GM18873 (cell line): ENCODE measurements at regions not wholly inside any gene's neighbourhood (a gene's known extent, or its start where the extent isn't known, plus 50 kb on each side); places are given as distances from the start of the nearest gene placed in this dataset.

ENCODE experiments used
- ATAC-seq: cut with Tn5 transposase; IDR thresholded peaks from one replicate; pipeline ENCODE4 v1.9.1; 2021; ENCODE audit warnings: mild to moderate bottlenecking, moderate library complexity, moderate number of reproducible peaks; ENCODE audit not compliant: unreplicated experiment, low FRiP score

GRCh38 chr20:54419531-54419930 is 55.9 kb upstream of the DOK5 start:
- ATAC-seq: no peak
